Breast epithelium (tissue), 3 donors: ENCODE measurements at regions not wholly inside any gene's neighbourhood (a gene's known extent, or its start where the extent isn't known, plus 50 kb on each side); places are given as distances from the start of the nearest gene placed in this dataset.

Experiments used
- POLR2A ChIP-seq: fragments of 450-650 bp; IDR thresholded peaks from one replicate; pipeline ENCODE4 v1.6.1; 2016; ENCODE audit warnings: antibody characterized with exemption, mild to moderate bottlenecking, moderate library complexity
- POLR2AphosphoS5 ChIP-seq, 3 donors: sonication (generic); formaldehyde crosslinking; IDR thresholded peaks; one replicate each; pipeline ENCODE4 v1.6.1; 2017; ENCODE audit warnings: antibody characterized with exemption in 3 of 3
- TF ChIP-seq, protein P1 (sequence below), 3 donors: fragments of 450-650 bp; IDR thresholded peaks; one replicate each; pipeline ENCODE4 v1.5.1; 2016 to 2017; ENCODE audit warnings: antibody characterized with exemption in 3 of 3, mild to moderate bottlenecking in 3 of 3, moderate library complexity in 3 of 3

DNA sequence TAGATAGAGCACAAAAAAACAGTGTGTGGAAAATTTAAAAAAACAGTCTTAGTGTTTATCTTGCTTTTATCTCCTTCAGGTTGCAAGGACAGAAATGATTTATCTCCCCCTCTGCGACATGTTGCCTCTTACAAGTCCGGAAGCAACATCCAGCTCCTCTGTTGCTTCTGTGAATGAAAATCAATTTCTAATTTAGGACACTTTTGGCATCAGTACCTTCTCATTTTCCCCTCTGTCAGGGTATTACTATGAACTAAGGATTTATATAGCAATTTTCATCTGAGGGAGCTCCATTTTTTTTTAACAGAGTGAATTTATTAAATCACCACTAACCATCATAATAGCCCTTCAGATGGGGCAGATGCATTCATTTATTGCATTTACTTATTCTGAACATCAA lies 116.6 kb upstream of the PLXNC1 start:
- TF ChIP-seq, protein P1, sequence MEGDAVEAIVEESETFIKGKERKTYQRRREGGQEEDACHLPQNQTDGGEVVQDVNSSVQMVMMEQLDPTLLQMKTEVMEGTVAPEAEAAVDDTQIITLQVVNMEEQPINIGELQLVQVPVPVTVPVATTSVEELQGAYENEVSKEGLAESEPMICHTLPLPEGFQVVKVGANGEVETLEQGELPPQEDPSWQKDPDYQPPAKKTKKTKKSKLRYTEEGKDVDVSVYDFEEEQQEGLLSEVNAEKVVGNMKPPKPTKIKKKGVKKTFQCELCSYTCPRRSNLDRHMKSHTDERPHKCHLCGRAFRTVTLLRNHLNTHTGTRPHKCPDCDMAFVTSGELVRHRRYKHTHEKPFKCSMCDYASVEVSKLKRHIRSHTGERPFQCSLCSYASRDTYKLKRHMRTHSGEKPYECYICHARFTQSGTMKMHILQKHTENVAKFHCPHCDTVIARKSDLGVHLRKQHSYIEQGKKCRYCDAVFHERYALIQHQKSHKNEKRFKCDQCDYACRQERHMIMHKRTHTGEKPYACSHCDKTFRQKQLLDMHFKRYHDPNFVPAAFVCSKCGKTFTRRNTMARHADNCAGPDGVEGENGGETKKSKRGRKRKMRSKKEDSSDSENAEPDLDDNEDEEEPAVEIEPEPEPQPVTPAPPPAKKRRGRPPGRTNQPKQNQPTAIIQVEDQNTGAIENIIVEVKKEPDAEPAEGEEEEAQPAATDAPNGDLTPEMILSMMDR (IDR thresholded peaks at IDR 0.05): no peak
- TF ChIP-seq POLR2AphosphoS5 (IDR thresholded peaks at IDR 0.05): no peak
- TF ChIP-seq POLR2A: no peak
